HEK293 (cell line): ENCODE measurements at regions not wholly inside any gene's neighbourhood (a gene's known extent, or its start where the extent isn't known, plus 50 kb on each side); places are given as distances from the start of the nearest gene placed in this dataset.

Experiments used
- CTCF ChIA-PET: fragments of 350-600 bp; formaldehyde crosslinking; extraction: SDS; loops from one replicate; lab custom pipeline; 2021; ENCODE audit warnings: antibody characterized with exemption; lab: Yijun Ruan, JAX
- POLR2A ChIA-PET: fragments of 300-600 bp; formaldehyde crosslinking; extraction: SDS; loops from one replicate; lab custom pipeline; 2020; ENCODE audit warnings: antibody characterized with exemption, inconsistent platforms; lab: Yijun Ruan, JAX
- H3K27ac ChIP-seq: fragments of 200-500 bp; sonication (Bioruptor generic); 2 replicates; pipeline ENCODE4 v1.5.1; 2014; ENCODE audit warnings: low read depth, low read length, control low read depth, inconsistent platforms; ENCODE audit errors: extremely low read depth
- H3K36me3 ChIP-seq, 2 experiments: fragments of 200-500 bp in 1 of 2; sonication (Bioruptor generic) in 1 of 2; 1 replicate in 1 of 2; 2 replicates in 1 of 2; pipeline ENCODE4 v1.5.1; 2014 to 2017; ENCODE audit warnings: inconsistent platforms in 2 of 2, low read length in 2 of 2; ENCODE audit not compliant: control insufficient read depth in 2 of 2, insufficient read depth in 1 of 2
- H3K4me1 ChIP-seq: fragments of 200-500 bp; sonication (Bioruptor generic); 2 replicates; pipeline ENCODE4 v1.5.1; 2014; ENCODE audit warnings: mild to moderate bottlenecking, low read length, inconsistent platforms; ENCODE audit not compliant: control insufficient read depth, insufficient read depth
- H3K4me3 ChIP-seq: 2 replicates; pipeline ENCODE4 v1.5.1; 2011; ENCODE audit warnings: low read depth, mild to moderate bottlenecking, control low read depth, low read length, moderate library complexity
- H3K9me3 ChIP-seq: fragments of 200-500 bp; sonication (Bioruptor generic); 2 replicates; pipeline ENCODE4 v1.5.1; 2014; ENCODE audit warnings: low read depth, low read length, inconsistent platforms; ENCODE audit not compliant: control insufficient read depth, insufficient read depth
- OSR2 ChIP-seq: fragments of 450-650 bp; formaldehyde crosslinking; IDR thresholded peaks from 2 replicates; pipeline ENCODE4 v1.5.1; 2016; ENCODE audit warnings: missing biosample characterization, missing genetic modification characterization
- PRDM6 ChIP-seq: fragments of 450-650 bp; formaldehyde crosslinking; IDR thresholded peaks from 2 replicates; pipeline ENCODE4 v1.5.1; 2017; ENCODE audit warnings: missing biosample characterization, missing genetic modification characterization
- SP3 ChIP-seq: fragments of 450-650 bp; formaldehyde crosslinking; IDR thresholded peaks from 2 replicates; pipeline ENCODE4 v1.5.1; 2016; ENCODE audit warnings: missing biosample characterization, missing genetic modification characterization
- TCF7L2 ChIP-seq: IDR thresholded peaks from 2 replicates; pipeline ENCODE4 v1.6.1; 2011; ENCODE audit warnings: low read depth, mild to moderate bottlenecking, inconsistent platforms, low read length, moderate library complexity, borderline replicate concordance
- WT1 ChIP-seq: fragments of 450-650 bp; formaldehyde crosslinking; IDR thresholded peaks from 2 replicates; pipeline ENCODE4 v1.5.1; 2016; ENCODE audit warnings: missing biosample characterization, missing genetic modification characterization
- ZBTB10 ChIP-seq: fragments of 450-650 bp; formaldehyde crosslinking; IDR thresholded peaks from 2 replicates; pipeline ENCODE4 v1.5.1; 2016; ENCODE audit warnings: missing biosample characterization, missing genetic modification characterization
- ZNF10 ChIP-seq: fragments of 450-650 bp; formaldehyde crosslinking; IDR thresholded peaks from 2 replicates; pipeline ENCODE4 v1.5.1; 2017; ENCODE audit warnings: missing biosample characterization, missing genetic modification characterization
- ZNF169 ChIP-seq: fragments of 450-650 bp; formaldehyde crosslinking; IDR thresholded peaks from 2 replicates; pipeline ENCODE4 v1.5.1; 2016; ENCODE audit warnings: missing biosample characterization, missing genetic modification characterization
- ZNF221 ChIP-seq: fragments of 450-650 bp; formaldehyde crosslinking; IDR thresholded peaks from 2 replicates; pipeline ENCODE4 v1.5.1; 2017; ENCODE audit warnings: missing biosample characterization, missing genetic modification characterization, borderline replicate concordance
- ZNF223 ChIP-seq: fragments of 450-650 bp; formaldehyde crosslinking; IDR thresholded peaks from 2 replicates; pipeline ENCODE4 v1.5.1; 2016; ENCODE audit warnings: missing biosample characterization, missing genetic modification characterization
- ZNF292 ChIP-seq: fragments of 450-650 bp; formaldehyde crosslinking; IDR thresholded peaks from 2 replicates; pipeline ENCODE4 v1.5.1; 2016; ENCODE audit warnings: low read depth, missing biosample characterization, missing genetic modification characterization, borderline replicate concordance
- ZNF335 ChIP-seq: fragments of 450-650 bp; formaldehyde crosslinking; conservative IDR thresholded peaks from 2 replicates; pipeline ENCODE4 v1.5.1; 2016; ENCODE audit warnings: missing biosample characterization, missing genetic modification characterization
- ZNF354C ChIP-seq: fragments of 450-650 bp; formaldehyde crosslinking; IDR thresholded peaks from 2 replicates; pipeline ENCODE4 v1.5.1; 2016; ENCODE audit warnings: missing biosample characterization, missing genetic modification characterization, low read depth, borderline replicate concordance
- ZNF394 ChIP-seq: fragments of 450-650 bp; formaldehyde crosslinking; IDR thresholded peaks from 2 replicates; pipeline ENCODE4 v1.5.1; 2016; ENCODE audit warnings: missing biosample characterization, missing genetic modification characterization, mild to moderate bottlenecking, moderate library complexity, borderline replicate concordance
- ZNF416 ChIP-seq: fragments of 450-650 bp; formaldehyde crosslinking; IDR thresholded peaks from 2 replicates; pipeline ENCODE4 v1.5.1; 2016; ENCODE audit warnings: missing biosample characterization, missing genetic modification characterization
- ZNF561 ChIP-seq: fragments of 450-650 bp; IDR thresholded peaks from 2 replicates; pipeline ENCODE4 v1.5.1; 2018; ENCODE audit warnings: missing biosample characterization, missing genetic modification characterization, borderline replicate concordance
- ZNF629 ChIP-seq: fragments of 450-650 bp; formaldehyde crosslinking; IDR thresholded peaks from 2 replicates; pipeline ENCODE4 v1.5.1; 2017; ENCODE audit warnings: missing biosample characterization, missing genetic modification characterization
- ZNF692 ChIP-seq: fragments of 450-650 bp; formaldehyde crosslinking; IDR thresholded peaks from 2 replicates; pipeline ENCODE4 v1.5.1; 2016; ENCODE audit warnings: missing biosample characterization, missing genetic modification characterization
- ZNF76 ChIP-seq: fragments of 450-650 bp; formaldehyde crosslinking; IDR thresholded peaks from 2 replicates; pipeline ENCODE4; 2016; ENCODE audit warnings: low read depth, missing biosample characterization, missing genetic modification characterization, borderline replicate concordance
- ZNF777 ChIP-seq: fragments of 450-650 bp; formaldehyde crosslinking; IDR thresholded peaks from 2 replicates; pipeline ENCODE4 v1.5.1; 2017; ENCODE audit warnings: missing biosample characterization, missing genetic modification characterization, borderline replicate concordance
- TF ChIP-seq, protein P1 (sequence below): fragments of 450-650 bp; formaldehyde crosslinking; IDR thresholded peaks from 2 replicates; pipeline ENCODE4 v1.5.1; 2016; ENCODE audit warnings: missing biosample characterization, missing genetic modification characterization, borderline replicate concordance
- TF ChIP-seq, protein P2 (sequence below): fragments of 450-650 bp; formaldehyde crosslinking; IDR thresholded peaks from 2 replicates; pipeline ENCODE4 v1.5.1; 2016; ENCODE audit warnings: missing biosample characterization, missing genetic modification characterization
- TF ChIP-seq, protein P3 (sequence below): sonication (generic); formaldehyde crosslinking; IDR thresholded peaks from 2 replicates; pipeline ENCODE4 v1.8.1; 2022; ENCODE audit warnings: mild to moderate bottlenecking, moderate library complexity, missing genetic modification reagents

DNA sequence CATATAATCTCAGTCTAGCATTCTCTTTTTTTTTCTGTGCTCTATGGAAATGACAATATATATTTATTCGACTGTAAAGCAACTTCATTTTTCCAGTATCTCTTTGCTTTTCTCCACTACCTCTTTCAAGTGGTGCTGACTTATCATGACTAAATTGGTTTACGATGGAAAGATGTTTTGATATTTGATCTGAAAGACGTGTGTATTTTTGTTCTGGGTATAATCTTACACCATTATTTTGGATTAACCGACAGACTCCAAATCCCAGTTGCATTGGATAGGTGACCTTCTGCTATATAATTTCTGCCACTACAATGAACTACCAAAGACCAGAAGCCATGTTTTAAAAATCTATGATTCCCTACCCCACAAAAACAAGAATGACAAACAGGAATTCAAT is 380.5 kb upstream of the NFE2L3 start:
- Histone ChIP-seq H3K27ac (no peak overlapping the region), H3K9me3 (no peaks in the 10 kb centered on the region), H3K4me1 (peaks cover 8% of the 10 kb centered on the region; the same call in 1 of the 2 replicates), H3K4me3 (no peak overlapping the region), H3K36me3 (no peaks in the 10 kb centered on the region)
- ChIA-PET CTCF (interaction anchor here (0.8 kb wide), 1 partner anchor 12 kb away, joined by 3 read pairs; no protein-coding TSS in a partner anchor), POLR2A (no interaction called here)
- no peak for TF ChIP-seq ZNF76 (tag by site-specific recombination)
- TF ChIP-seq ZNF335 (tag by site-specific recombination) = no peak
- no peak for TF ChIP-seq ZNF223 (tag by site-specific recombination)
- no peak for TF ChIP-seq ZNF416 (tag by site-specific recombination)
- TF ChIP-seq ZNF292 (tag by site-specific recombination) = no peak
- no peak for TF ChIP-seq ZNF692 (tag by site-specific recombination)
- TF ChIP-seq ZNF221 (tag by site-specific recombination) = no peak
- TF ChIP-seq PRDM6 = peak; percentile 43; the same call in 1 of the 2 replicates
- 0 out of 2 replicates have a peak, but pooled peaks have one; percentile 45 for TF ChIP-seq TCF7L2
- TF ChIP-seq ZNF561 (tag by site-specific recombination) = no peak
- no peak for TF ChIP-seq ZNF777 (tag by site-specific recombination)
- TF ChIP-seq WT1 (tag by site-specific recombination) = no peak
- no peak for TF ChIP-seq ZNF10 (tag by site-specific recombination)
- TF ChIP-seq ZNF169 (tag by site-specific recombination) = no peak
- TF ChIP-seq SP3 = no peak
- no peak for TF ChIP-seq ZNF629 (tag by site-specific recombination)
- TF ChIP-seq ZNF354C (tag by site-specific recombination) = no peak
- no peak for TF ChIP-seq ZBTB10 (tag by site-specific recombination)
- TF ChIP-seq, protein P1, sequence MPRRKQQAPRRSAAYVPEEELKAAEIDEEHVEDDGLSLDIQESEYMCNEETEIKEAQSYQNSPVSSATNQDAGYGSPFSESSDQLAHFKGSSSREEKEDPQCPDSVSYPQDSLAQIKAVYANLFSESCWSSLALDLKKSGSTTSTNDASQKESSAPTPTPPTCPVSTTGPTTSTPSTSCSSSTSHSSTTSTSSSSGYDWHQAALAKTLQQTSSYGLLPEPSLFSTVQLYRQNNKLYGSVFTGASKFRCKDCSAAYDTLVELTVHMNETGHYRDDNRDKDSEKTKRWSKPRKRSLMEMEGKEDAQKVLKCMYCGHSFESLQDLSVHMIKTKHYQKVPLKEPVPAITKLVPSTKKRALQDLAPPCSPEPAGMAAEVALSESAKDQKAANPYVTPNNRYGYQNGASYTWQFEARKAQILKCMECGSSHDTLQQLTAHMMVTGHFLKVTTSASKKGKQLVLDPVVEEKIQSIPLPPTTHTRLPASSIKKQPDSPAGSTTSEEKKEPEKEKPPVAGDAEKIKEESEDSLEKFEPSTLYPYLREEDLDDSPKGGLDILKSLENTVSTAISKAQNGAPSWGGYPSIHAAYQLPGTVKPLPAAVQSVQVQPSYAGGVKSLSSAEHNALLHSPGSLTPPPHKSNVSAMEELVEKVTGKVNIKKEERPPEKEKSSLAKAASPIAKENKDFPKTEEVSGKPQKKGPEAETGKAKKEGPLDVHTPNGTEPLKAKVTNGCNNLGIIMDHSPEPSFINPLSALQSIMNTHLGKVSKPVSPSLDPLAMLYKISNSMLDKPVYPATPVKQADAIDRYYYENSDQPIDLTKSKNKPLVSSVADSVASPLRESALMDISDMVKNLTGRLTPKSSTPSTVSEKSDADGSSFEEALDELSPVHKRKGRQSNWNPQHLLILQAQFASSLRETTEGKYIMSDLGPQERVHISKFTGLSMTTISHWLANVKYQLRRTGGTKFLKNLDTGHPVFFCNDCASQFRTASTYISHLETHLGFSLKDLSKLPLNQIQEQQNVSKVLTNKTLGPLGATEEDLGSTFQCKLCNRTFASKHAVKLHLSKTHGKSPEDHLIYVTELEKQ = no peak
- TF ChIP-seq OSR2 (tag by site-specific recombination) = peak; percentile 53; the same call in 1 of the 2 replicates
- no peak for TF ChIP-seq ZNF394 (tag by site-specific recombination)
- TF ChIP-seq, protein P2, sequence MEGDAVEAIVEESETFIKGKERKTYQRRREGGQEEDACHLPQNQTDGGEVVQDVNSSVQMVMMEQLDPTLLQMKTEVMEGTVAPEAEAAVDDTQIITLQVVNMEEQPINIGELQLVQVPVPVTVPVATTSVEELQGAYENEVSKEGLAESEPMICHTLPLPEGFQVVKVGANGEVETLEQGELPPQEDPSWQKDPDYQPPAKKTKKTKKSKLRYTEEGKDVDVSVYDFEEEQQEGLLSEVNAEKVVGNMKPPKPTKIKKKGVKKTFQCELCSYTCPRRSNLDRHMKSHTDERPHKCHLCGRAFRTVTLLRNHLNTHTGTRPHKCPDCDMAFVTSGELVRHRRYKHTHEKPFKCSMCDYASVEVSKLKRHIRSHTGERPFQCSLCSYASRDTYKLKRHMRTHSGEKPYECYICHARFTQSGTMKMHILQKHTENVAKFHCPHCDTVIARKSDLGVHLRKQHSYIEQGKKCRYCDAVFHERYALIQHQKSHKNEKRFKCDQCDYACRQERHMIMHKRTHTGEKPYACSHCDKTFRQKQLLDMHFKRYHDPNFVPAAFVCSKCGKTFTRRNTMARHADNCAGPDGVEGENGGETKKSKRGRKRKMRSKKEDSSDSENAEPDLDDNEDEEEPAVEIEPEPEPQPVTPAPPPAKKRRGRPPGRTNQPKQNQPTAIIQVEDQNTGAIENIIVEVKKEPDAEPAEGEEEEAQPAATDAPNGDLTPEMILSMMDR = no peak
- TF ChIP-seq, protein P3, sequence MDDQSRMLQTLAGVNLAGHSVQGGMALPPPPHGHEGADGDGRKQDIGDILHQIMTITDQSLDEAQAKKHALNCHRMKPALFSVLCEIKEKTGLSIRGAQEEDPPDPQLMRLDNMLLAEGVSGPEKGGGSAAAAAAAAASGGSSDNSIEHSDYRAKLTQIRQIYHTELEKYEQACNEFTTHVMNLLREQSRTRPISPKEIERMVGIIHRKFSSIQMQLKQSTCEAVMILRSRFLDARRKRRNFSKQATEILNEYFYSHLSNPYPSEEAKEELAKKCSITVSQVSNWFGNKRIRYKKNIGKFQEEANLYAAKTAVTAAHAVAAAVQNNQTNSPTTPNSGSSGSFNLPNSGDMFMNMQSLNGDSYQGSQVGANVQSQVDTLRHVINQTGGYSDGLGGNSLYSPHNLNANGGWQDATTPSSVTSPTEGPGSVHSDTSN (CRISPR knock-in tag) = no peak
